Mononuclear cell (primary cell): ENCODE measurements at regions not wholly inside any gene's neighbourhood (a gene's known extent, or its start where the extent isn't known, plus 50 kb on each side); places are given as distances from the start of the nearest gene placed in this dataset.

Experiments
- H3K27me3 ChIP-seq: 2 replicates; pipeline ENCODE4 v1.6.0; 2011; ENCODE audit warnings: low read length, control low read depth; ENCODE audit not compliant: insufficient read depth
- H3K4me1 ChIP-seq: 2 replicates; pipeline ENCODE4 v1.5.1; 2011; ENCODE audit warnings: mild to moderate bottlenecking, low read length, control low read depth; ENCODE audit not compliant: insufficient read depth
- H3K4me3 ChIP-seq: 2 replicates; pipeline ENCODE4 v1.5.1; 2011; ENCODE audit warnings: mild to moderate bottlenecking, low read length, moderate library complexity
- H3K9me3 ChIP-seq: 2 replicates; pipeline ENCODE4 v1.5.1; 2011; ENCODE audit warnings: low read depth, mild to moderate bottlenecking, control low read depth, low read length

DNA sequence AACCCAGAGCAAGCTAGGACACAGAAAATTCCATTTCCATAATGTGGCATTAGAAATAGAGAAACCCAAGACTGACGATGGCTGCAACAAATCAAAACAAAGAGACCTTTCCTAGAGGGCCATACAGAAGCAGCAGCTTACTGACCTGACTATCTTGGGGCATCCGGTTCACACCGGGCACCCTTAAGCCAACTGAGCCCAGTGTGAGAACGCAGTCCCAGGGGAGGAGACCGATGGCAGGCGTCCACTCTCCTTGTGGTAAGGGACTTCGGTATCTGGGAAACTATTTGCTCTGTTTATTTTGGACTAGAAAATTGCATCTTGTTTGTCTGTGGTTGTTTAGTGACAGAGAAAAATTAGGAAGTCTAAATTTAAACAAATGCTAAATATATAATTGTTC, 244.8 kb upstream of the COPS8 start:
- H3K27me3 ChIP-seq = peaks cover 2% of the 10 kb centered on the region
- H3K4me1 ChIP-seq = no peaks in the 10 kb centered on the region
- H3K9me3 ChIP-seq = no peaks in the 10 kb centered on the region
- H3K4me3 ChIP-seq = no peak overlapping the region

DNA sequence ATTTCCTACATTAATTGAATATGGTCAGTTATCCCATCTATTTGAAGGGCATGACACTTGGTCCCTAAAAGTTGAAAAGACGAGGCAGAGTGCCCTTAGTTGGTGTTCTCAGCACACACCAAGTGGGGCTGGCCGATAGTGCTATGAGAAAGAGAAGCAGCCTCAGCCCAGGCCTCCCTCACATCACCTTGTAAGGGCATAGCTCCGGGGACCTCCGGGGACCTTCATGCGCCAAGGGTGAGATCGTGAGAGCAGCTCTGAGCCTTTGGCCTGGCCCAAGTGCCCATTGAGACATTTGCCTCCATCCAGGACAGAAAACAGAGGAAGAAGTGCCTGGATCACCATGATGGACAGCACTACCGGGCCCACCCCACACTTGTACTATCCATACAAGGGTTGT, 244.3 kb upstream of the COPS8 start:
- Histone ChIP-seq H3K27me3 (peaks cover 2% of the 10 kb centered on the region), H3K4me3 (no peak overlapping the region), H3K9me3 (no peaks in the 10 kb centered on the region), H3K4me1 (no peaks in the 10 kb centered on the region)

DNA sequence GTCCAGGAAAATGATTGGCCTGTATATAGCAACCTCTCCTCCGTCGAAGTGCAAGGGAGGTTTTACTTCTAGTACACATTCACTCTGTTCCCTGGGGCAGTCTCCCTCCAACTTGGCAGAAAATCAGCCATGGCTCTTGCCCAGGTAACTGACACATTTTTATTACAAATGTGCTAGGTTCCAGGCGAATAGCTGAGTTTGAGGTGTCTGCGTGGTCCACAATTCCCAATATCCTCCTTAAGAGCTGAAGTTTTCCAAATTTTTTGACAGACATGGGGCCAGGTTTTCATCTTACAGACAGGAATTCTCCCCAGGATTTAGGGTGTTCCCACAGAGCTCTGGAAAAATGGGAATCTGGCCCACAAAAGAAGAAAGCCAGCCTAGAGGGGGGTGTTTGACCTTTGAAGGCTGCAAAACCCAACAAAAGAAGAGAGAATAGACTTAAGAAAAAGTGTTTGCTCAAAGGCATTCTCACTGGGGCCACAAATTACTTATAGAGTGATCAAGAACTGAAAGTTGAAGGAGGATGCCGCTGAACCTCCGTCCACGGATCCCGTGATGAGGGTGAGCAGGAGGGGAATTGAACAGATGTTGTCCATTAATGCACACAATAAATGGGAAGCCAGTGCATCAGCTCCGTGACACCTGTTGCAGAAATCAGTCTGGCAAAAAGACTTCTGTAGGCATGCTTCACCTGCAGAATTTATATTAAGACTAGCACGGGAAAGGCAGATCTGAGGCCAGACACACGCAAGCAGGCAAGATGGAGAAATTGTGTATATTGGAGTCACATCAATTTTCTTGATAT, 242.3 kb upstream of the COPS8 start:
- no peaks in the 10 kb centered on the region for H3K4me1 ChIP-seq
- H3K27me3 ChIP-seq = no peaks in the 10 kb centered on the region

DNA sequence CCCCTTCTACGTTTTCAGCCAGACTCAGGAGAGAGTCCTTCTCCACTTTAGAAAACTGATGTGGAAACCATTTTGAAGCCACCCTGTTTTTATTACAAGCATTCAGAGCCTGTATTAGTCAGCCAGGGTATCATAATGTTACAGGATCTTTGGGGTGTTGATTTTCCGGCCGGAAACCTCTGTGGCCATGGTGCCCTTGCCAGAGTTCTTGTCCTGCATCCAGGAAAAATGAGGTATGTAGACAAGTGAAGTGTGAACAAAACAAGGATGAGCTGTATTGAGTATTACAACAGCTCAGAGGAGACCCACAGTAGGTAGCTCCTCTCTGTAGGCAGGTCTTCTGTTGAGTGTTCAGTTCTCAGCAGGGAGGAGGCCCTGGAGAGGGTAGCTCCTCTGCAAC, 241.0 kb upstream of the COPS8 start:
- Histone ChIP-seq H3K4me3 (no peak overlapping the region), H3K4me1 (no peaks in the 10 kb centered on the region), H3K27me3 (no peaks in the 10 kb centered on the region), H3K9me3 (no peaks in the 10 kb centered on the region)

More for the DNA sequence above, 242.3 kb upstream of the COPS8 start:
- Histone ChIP-seq H3K9me3 (no peaks in the 10 kb centered on the region), H3K4me3 (no peak overlapping the region)

DNA sequence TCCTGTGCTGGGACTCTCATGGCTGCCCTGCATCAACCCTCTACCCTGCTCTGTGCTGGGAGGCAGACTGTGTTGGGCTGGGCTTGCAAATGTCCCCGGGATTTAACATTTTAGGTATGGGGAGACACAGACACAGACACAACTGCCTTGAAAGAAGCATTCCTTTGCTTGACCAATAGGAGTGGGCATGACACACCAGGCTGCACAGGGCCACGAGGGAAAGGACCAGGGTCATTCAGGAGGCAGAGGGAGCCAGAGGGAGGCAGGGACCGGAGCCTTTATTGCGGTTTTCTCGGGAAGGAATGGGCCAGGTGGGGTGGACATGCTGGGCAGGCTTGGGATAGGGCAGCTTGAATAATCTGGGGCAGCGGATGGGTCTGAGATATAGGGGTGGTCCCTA, 238.7 kb upstream of the COPS8 start:
- Histone ChIP-seq H3K9me3 (no peaks in the 10 kb centered on the region), H3K27me3 (no peaks in the 10 kb centered on the region), H3K4me1 (no peaks in the 10 kb centered on the region), H3K4me3 (no peak overlapping the region)

DNA sequence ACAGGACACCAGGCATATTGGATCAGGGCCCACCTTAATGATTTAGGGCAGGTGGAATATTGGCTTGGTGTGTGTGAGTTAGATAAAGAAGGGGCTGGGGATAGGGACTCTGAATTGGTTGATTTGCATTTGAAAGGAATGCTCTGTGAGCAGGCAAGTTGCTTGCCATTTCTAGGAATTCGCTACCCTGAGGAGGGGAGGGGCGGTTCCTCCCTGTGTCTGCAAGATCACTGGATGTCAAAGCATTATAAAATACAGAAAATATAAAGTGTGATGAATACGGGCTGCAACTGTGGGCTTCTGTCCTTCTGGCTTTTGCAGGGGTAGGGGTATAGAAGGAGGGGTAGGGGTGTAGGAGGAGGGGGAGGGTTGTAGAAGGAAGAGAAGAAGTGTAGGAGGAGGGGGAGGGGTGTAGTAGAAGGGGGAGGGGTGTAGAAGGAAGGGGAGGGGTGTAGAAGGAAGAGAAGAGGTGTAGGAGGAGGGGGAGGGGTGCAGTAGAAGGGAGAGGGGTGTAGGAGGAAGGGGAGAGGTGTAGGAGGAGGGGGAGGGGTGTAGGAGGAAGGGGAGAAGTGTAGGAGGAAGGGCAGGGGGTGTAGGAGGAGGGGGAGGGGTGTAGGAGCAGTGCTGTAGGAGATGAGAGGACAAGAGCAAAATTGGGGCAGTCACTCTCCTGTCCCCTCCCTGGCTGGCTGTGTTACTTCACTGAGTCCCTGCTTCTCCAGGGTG, 238.0 kb upstream of the COPS8 start:
- no peaks in the 10 kb centered on the region for H3K9me3 ChIP-seq

DNA sequence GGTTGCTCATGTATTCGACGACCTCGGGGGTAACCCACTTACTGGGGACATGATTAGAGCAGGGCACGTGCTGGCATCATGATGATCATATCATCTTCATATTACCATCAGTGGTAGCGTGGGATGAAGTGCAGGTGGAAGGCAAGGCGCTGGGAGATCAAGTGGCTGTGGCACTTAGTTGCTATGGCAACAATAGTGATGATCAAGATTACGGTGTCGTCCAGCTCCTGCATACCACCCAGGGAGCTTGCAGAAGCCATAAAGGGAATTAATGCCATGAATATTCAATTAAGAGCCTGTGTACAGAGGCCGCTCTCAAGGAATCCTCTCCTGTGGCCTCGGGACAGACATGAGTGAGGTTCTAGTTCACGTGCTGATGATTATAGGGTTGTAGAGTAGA, 237.2 kb upstream of the COPS8 start:
- H3K4me3 ChIP-seq = no peak overlapping the region
- H3K27me3 ChIP-seq = no peaks in the 10 kb centered on the region
- no peaks in the 10 kb centered on the region for H3K9me3 ChIP-seq
- H3K4me1 ChIP-seq = no peaks in the 10 kb centered on the region

More for the DNA sequence above, 238.0 kb upstream of the COPS8 start:
- no peak overlapping the region for H3K4me3 ChIP-seq
- H3K27me3 ChIP-seq = no peaks in the 10 kb centered on the region
- no peaks in the 10 kb centered on the region for H3K4me1 ChIP-seq

DNA sequence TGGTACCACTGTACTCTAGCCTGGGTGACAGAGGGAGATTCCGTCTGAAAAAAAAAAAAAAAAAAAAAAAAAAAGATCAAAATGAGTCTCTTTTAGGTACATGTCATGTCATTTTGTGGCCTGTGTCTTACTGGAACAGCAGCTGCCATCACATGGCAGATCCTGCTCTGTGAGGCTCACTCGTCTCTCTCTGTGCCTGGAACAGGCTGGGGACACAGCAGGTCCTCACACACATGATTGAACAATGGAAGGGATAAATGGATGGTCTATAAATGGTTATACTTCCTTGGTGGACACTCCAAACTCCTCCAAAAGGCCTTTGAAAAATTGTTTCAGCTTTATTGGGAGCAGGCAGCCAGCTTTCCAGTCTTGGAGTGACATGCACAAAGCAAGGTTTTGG, 236.2 kb upstream of the COPS8 start:
- H3K4me3 ChIP-seq = no peak overlapping the region
- no peaks in the 10 kb centered on the region for H3K9me3 ChIP-seq
- H3K27me3 ChIP-seq = no peaks in the 10 kb centered on the region
- H3K4me1 ChIP-seq = no peaks in the 10 kb centered on the region

DNA sequence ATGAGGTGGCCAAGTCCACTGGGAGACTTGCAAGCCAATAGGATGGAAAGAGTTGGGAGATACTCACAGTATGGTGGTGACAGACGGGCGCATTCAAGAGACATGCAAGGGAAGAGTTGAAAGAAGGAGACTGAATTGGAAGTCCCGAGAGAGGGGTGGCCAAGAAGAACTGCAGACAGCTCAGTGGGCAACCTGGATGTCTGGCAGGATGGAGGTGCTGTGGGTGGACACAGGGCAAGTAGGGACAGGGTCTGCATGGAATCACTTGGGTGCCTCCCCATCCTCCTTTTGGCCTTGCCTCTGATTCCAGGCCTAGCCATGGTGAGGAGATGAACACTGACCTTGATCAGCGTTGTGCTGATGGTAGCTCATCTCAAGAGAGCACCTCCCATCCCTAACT, 235.7 kb upstream of the COPS8 start:
- Histone ChIP-seq H3K9me3 (no peaks in the 10 kb centered on the region), H3K27me3 (no peaks in the 10 kb centered on the region), H3K4me3 (no peak overlapping the region), H3K4me1 (no peaks in the 10 kb centered on the region)

DNA sequence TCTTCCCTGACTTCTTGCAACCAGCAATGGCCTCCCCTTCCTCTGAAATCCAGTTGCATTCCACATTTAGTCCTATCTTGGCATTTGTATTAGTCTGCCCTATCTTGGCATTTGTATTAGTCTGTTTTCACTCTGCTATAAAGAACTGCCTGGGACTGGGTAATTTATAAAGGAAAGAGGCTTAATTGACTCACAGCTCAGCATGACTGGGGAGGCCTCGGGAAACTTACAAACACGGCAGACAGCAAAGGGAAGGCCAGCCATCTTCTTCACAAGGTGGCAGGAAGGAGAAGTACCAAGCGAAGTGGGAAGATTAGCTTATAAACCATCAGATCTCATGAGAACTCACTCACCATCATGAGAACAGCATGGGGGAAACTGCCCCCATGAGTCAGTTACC, 234.5 kb upstream of the COPS8 start:
- Histone ChIP-seq H3K4me1 (no peaks in the 10 kb centered on the region), H3K9me3 (no peaks in the 10 kb centered on the region), H3K27me3 (no peaks in the 10 kb centered on the region), H3K4me3 (no peak overlapping the region)

DNA sequence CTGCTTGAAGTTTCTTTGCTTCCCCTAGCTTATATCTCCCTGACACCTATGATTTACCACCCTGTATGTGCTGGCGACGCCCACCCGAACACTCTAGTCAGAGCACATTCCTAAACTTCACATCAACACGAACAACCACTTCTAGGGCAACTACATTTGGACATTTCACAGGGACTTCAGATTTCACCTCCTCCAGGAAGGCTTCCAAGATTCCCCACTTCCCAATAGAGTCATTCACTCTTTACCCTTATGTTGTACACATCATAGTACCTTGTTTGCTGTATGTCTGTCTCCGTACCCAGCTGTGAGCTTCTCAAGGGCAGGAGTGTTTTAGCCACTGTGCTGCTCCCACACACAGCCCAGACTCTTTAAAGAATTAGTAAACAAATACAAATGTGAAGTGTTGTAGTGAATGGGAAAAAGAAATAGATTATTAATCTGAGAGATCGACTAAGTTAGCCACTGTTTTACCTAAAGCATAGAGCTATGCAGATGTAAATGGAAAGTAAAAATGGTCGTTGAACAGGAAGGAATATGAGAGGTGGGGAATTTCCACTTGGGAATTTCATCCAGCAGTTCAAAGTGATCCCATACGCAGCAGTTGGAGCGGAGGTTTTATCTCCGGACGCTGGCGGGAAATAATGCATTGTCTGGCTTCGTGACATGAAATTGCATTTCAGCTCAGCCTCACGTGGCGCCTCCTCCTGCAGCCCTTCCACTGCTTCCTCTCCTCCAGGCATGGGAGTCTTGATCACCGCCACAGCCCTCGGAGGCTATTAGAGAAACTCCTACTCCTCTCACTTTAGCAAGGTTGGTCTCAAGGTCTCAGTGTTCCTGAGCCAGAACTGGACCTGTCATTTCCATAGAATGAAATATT, 233.4 kb upstream of the COPS8 start:
- no peaks in the 10 kb centered on the region for H3K9me3 ChIP-seq
- no peaks in the 10 kb centered on the region for H3K4me1 ChIP-seq
- H3K27me3 ChIP-seq = no peaks in the 10 kb centered on the region
- no peak overlapping the region for H3K4me3 ChIP-seq

DNA sequence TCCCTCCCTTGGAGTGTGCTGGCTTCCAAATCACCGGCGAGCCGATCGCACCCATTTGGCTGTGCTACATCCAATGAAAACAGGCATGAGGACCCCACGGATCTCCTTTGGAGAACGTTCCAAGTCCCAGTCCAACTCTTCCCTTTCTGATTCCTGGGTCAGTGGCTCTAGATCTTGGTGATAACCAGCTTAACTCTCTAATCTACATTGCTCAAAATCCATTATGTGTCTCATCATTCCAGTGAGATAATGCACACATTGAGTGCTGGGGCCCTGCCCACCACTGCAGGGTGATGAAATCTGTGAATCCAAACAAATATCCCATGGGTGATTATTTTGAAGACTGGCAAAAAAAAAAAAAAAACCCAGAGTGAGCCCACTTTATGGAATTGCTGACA, 232.7 kb upstream of the COPS8 start:
- Histone ChIP-seq H3K9me3 (no peaks in the 10 kb centered on the region), H3K4me3 (no peak overlapping the region), H3K4me1 (no peaks in the 10 kb centered on the region), H3K27me3 (no peaks in the 10 kb centered on the region)

DNA sequence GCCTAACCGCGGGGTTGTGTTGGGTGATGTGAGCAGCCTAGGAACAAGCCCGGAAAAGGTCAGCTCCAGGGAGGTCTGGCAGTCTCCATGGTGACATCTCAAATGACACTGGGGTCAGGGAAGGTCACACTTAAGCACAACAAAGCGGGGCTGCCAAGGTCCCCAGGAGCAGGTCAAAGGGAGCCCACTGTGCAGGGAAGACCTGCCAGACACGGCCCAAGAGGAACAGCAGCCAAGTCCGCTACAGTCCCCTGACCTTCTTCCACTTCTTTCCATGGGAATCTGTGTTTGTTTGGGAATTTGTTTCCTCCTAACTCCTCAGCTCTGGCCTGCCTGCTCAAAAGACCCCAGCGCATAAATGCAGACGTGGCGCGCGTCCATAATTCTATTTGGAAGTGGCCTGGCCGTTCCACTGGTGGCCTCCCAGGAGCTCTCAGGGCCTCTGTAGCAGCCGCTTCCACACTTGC, 232.1 kb upstream of the COPS8 start:
- Histone ChIP-seq H3K9me3 (no peaks in the 10 kb centered on the region), H3K27me3 (no peaks in the 10 kb centered on the region), H3K4me1 (no peaks in the 10 kb centered on the region)

DNA sequence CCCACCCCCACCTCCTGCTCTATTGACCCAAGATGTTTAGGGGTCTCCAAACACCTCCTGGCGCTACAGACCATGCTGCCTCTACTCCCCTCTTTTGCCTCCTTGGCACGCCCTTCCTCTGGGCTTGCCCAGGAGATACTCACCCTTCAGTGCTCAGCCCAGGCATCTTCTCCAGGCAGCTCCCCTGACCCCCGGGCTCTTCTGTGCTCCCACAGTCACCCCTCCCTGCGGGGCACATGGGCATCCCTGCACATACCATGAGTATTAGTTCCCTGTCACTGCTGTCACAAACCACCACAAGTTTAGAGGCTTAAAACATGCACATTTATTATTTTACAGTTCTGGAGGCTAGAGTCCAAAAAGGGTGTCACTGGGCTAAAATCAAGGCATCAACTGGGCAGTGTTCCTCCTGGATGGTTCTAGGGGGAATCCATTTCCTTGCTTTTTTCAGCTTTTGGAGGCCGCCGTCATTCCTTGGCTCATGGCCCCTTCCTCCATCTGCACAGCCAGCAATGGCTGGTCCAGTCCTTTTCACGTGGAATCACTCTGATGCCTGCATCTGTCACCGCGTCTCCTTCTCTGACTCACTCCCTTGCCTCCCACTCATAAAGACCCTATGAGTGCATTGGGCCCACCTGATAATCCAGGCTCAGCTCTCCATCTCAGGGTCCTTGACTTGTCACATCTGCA, 230.4 kb upstream of the COPS8 start:
- Histone ChIP-seq H3K4me1 (no peaks in the 10 kb centered on the region), H3K27me3 (no peaks in the 10 kb centered on the region), H3K9me3 (no peaks in the 10 kb centered on the region), H3K4me3 (no peak overlapping the region)

More for the DNA sequence above, 232.1 kb upstream of the COPS8 start:
- no peak overlapping the region for H3K4me3 ChIP-seq
